GM19438 (cell line): ENCODE measurements at regions not wholly inside any gene's neighbourhood (a gene's known extent, or its start where the extent isn't known, plus 50 kb on each side); places are given as distances from the start of the nearest gene placed in this dataset.
A peak's percentile ranks its signal among the peaks of the same experiment; 100 is the strongest.
"Not testable (repeated sequence)": the region's sequence is repeated elsewhere in the genome, so short reads cannot be mapped to it uniquely, and the experiment has no call there.

Experiments used
- ATAC-seq: cut with Tn5 transposase; IDR thresholded peaks from one replicate; pipeline ENCODE4 v1.9.1; 2021; ENCODE audit warnings: low read depth; ENCODE audit not compliant: unreplicated experiment

- not testable (repeated sequence) for ATAC-seq
Observed at GRCh38 chr2:110394769-110395168, 77.8 kb downstream of the LIMS4 start.

GRCh38 chr2:110392366-110392765 is 80.2 kb downstream of the LIMS4 start:
- ATAC-seq = not testable (repeated sequence)

- ATAC-seq = not testable (repeated sequence)
Observed at GRCh38 chr2:110391035-110391418, 81.6 kb downstream of the LIMS4 start.

DNA sequence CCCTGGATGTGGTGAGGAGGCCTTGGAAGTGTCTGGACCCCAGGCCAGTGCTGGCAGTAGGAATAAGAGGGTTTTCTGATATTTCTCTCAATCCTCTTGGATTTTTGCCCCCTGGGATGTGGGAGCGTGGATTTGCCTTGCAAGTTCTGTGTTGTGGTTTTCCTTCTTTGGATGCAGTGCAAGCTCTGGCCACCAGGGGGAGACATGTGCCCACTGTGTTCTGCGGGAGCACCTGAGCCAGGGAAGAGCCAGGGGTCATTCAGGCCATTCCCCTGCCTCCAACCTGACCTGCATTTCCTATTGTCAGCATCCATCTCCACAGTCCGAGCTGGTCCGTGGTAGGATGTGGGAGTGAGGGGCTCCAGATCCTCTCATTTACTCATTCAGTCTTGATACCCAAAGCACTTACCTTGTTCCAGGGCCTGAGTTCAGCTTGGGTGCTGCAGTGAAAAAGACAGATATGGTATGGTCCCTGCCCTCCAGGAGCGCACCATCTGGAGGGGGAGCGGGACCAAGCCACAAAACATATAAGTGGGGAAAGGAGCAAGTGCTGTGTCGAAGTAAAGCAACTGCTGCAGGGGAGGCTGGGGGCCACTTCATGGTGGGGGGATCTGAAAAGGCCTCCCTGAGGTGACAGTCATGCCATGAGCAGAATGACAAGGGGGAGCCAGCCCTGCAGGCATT is 82.1 kb downstream of the LIMS4 start:
- not testable (repeated sequence) for ATAC-seq

DNA sequence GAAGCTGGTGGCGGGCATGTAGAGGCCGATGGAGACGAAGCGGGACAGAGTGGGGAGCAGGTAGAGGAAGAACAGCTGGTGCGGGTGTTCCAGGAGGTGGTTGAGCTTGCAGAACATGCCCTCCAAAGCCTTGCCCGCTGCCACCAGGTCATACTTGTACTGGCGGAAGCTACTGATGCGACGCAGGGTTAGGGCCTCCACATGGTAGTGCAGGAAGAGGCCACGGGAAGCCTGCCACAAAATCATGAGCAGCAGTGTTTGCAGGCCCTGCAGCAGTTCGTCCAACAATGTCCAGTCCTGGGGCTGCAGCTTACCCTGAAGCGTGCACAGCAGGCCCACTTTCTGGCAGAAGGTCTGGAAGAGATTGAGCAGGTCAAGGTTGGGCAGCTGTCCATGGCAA is 85.6 kb downstream of the LIMS4 start:
- not testable (repeated sequence) for ATAC-seq

- ATAC-seq = not testable (repeated sequence)
Observed at GRCh38 chr2:110386546-110386945, 86.1 kb downstream of the LIMS4 start.

DNA sequence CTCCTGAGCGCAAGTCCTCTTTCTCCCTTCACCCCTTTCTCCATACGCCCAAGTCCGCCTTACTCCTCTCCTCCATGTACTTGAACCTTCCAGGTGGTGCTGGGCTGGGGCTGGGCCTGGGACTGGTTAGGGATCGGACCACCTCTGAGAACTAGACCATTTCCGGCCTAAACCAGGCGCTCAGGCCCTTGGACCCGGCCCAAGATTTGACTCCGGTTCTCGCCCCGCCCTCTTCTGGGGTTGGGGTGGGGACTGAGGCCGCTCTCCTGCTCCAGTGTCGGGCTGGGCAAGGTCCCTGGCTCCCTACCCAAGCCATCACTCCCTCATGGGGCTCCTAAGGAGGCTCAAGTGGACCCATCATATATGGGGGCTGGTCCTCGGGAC is 87.9 kb downstream of the LIMS4 start:
- not testable (repeated sequence) for ATAC-seq

DNA sequence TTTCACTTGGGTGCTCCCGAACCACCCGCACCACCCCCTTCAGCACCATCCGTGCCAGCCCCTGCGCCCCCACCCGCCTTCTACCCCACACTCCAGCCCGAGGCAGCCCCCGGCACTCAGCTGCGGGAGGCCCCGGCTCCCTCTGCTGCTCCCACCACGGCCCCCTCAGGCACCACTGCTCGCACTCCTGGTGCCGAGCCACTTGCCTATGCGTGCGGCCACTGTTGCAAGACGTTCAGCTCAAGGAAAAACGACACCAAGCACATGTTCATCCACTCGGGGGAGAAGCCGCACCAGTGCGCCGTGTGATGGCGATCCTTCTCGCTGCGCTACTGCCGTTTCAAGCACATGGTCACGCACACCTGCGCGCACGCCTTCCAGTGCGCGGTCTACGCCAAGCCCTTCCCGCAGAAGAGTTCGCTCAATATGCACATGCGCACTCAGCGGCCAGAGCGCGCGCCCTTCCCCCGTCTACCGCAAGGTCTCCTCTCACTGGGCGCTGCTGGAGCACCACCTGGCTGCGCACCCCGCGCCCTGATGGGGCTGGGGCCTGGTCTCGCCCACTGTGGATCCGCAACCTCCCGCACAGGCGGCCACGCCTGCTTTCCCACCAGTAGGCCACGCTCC is 88.4 kb downstream of the LIMS4 start:
- not testable (repeated sequence) for ATAC-seq

DNA sequence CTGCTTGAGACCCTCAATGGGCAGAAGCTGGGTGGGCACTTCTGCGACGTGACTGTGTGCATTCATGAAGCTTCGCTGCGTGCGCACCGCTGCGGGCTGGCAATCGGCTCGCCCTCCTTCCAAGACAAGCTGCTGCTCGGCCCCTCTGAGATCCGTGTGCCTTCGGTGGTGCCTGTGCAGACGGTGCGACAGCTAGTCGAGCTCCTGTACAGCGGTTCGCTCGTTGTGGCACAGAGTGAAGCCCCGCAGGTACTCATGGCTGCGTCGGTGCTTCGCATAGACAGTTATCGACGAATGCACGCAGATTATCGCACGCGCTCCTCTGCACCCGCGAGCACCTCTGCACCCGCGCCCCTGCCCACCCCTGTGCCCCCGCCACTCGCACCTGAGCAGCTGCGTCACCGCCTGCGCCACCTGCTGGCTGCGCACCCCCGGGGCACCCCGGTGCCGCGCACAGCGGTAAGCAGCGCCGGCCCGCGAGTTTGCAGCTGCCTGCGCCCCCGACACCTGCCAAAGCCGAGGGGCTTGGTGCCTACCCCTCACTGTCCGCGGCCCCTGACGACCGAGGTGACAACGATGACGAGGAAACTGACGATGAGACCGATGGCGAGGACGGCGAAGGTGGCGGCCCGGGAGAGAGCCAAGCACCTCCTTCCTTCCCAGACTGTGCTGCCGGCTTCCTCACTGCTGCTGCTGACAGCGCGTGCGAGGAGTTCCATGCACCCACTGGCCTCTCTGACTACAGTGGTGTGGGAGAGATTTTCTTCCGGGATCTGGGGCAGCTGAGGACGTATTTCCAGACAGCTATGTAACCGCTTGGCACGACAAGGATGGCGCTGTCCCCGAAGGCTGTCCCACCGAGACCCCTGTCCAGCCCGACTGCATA is 89.2 kb downstream of the LIMS4 start:
- peak; percentile 78 for ATAC-seq

- not testable (repeated sequence) for ATAC-seq
Observed at GRCh38 chr2:110373519-110373918, 99.1 kb downstream of the LIMS4 start.

GRCh38 chr2:110371633-110372032 is 101.0 kb downstream of the LIMS4 start:
- ATAC-seq = not testable (repeated sequence)

- ATAC-seq = not testable (repeated sequence)
Observed at GRCh38 chr2:110357616-110358015, 115.0 kb downstream of the LIMS4 start.

- not testable (repeated sequence) for ATAC-seq
Observed at GRCh38 chr2:110354294-110355018, 118.2 kb downstream of the LIMS4 start.

- not testable (repeated sequence) for ATAC-seq
Observed at GRCh38 chr2:110350718-110351117, 121.9 kb downstream of the LIMS4 start.

DNA sequence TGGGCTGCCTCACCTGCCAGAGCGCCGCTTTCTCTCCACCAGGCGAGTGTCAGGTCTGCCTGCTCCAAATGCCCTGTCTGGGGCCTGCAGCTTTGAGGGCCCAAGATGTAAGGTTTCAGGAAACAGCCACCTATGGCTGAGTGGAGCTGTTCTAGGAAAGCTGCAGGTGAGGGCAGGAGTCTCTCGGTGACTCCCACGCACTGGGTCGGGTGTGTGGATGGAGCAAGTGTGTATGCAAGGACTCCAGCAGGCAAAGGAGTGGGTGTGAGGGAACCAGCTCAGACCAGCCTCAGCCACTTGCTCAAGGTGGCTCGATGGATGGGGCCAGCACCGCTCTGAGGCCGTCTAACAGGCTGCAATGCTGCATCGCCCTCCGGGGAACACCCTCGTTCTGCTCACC is 123.7 kb downstream of the LIMS4 start:
- ATAC-seq = not testable (repeated sequence)

- ATAC-seq = not testable (repeated sequence)
Observed at GRCh38 chr2:110344405-110345035, 128.1 kb downstream of the LIMS4 start.

- ATAC-seq = not testable (repeated sequence)
Observed at GRCh38 chr2:110342077-110342476, 129.7 kb upstream of the MTLN start.

DNA sequence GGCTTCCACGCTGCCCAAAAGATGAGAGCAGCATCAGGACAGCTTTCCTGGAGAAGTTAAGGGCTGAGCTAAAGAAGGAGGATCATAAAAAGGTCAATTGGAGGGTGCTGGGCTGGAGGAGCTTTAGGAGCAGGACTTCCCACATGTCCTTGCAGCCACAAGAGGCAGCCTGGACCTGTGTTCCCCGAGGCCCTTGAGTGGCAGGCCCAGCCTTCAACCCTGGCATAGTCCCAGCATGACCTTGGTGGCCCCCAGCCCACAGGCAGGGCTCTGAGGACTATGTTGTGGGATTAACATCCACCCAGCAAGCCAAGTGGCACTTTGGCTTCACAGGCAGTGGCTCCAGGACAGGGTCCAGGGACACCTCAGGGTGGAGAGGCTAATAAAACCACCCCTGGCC is 126.8 kb upstream of the MTLN start:
- not testable (repeated sequence) for ATAC-seq

DNA sequence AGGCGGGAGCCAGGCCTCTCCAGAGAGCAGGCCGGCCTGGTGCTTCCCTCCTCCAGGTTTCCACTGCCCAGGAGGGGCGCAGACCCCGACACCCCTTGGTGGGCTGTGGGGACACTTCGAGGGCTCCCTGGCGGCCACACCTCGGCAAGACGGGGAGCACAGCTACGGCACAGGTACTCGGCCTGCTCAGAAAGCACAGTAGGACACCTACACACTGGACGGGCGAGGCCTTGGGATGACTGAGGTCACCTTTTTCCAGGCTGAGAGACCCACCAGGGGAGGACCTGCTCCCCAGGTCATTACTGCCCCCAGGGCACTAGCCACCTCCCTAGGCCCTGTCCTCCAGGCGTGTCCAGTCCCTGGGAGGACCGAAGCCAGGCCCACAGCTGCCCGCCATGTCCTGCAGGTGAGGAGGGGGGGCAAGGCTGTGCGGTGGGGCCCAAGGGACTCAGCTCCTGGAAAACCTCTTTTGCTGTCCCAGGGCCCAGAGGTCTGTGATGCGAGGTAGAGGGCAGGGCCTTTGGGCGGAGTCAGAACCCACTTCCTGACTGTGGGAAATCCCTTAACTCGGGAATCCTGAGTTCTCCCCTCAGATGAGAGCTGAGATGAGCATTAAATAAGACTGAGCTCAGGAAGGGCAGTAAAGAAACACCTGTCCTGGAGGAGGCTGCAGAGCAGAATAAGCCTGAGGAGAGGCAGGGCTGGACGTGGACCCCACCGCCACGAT is 126.1 kb upstream of the MTLN start:
- ATAC-seq = not testable (repeated sequence)
